HG03457 (cell line): ENCODE measurements at regions not wholly inside any gene's neighbourhood (a gene's known extent, or its start where the extent isn't known, plus 50 kb on each side); places are given as distances from the start of the nearest gene placed in this dataset.

Experiments
- ATAC-seq: cut with Tn5 transposase; IDR thresholded peaks from one replicate; pipeline ENCODE4 v1.9.1; 2021; ENCODE audit warnings: moderate number of reproducible peaks; ENCODE audit not compliant: unreplicated experiment

DNA sequence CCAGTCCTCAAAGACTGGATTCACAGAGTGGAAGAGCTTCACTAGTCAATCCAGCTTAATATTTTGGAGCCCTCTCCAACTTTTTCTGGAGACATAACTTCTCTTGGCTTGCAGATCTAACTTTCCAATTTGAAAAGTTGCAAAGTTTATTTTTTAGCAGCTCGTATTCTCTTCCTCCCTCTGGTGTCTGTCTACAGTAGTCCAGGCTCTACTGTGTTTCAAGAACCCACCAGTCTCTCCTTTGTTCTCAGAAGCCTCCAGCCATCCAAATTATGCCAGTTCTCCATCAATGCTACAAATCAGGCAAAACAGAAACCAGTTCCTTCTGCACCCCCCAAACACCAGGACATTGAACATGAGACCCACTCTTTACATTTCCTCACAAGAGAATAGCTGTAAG, 376.1 kb upstream of the OPRM1 start:
- ATAC-seq = no peak

- no peak for ATAC-seq
These were observed 393.7 kb upstream of the OPRM1 start for GRCh38 chr6:153645326-153645725.

DNA sequence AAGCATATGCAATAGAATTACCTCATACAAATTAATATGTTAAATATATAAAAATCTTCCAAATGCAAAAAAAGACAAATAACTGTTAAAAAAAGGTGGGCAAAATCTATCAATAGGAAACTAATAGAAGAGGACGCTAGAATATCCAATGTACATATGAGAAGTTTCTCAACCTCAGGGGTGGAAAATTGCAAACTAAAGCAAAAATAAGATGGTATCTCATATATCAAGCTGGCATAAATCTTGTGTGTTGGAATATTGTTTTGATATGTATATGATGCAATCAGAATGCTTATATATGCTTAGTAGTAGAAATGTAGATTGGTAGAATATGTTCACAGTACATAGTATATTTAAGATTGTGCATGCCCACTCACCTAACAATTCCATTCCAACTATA, 395.0 kb upstream of the OPRM1 start:
- ATAC-seq = no peak

- ATAC-seq = no peak
These were observed 404.6 kb upstream of the OPRM1 start for GRCh38 chr6:153634416-153634815.

GRCh38 chr6:153625089-153625488, 414.0 kb upstream of the OPRM1 start:
- no peak for ATAC-seq

- no peak for ATAC-seq
These were observed 414.5 kb upstream of the OPRM1 start for GRCh38 chr6:153624528-153624927.

- no peak for ATAC-seq
These were observed 415.5 kb upstream of the OPRM1 start for GRCh38 chr6:153623496-153623895.

GRCh38 chr6:153621491-153621890, 417.5 kb upstream of the OPRM1 start:
- ATAC-seq = no peak

DNA sequence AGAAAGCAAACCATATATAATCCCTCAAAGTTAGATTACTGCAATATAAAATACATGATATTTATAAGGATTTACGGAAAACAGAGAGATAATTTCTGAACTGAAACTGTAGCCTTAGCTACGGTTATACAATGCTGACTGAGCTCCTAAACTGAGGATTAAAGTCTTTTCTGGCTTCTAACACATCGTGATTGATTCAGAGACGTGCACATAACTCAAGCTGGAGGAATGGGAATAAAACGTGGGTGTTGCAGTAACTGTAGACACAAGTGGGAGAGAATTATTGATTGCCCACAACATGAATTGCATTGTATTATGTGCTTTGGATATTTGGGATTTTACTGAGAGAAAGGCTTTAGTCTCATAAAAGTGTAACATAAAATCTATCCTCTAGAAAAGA, 418.0 kb upstream of the OPRM1 start:
- ATAC-seq = no peak

- ATAC-seq = no peak
These were observed 420.4 kb upstream of the OPRM1 start for GRCh38 chr6:153618371-153619322.

GRCh38 chr6:153616506-153616905, 422.5 kb upstream of the OPRM1 start:
- no peak for ATAC-seq

DNA sequence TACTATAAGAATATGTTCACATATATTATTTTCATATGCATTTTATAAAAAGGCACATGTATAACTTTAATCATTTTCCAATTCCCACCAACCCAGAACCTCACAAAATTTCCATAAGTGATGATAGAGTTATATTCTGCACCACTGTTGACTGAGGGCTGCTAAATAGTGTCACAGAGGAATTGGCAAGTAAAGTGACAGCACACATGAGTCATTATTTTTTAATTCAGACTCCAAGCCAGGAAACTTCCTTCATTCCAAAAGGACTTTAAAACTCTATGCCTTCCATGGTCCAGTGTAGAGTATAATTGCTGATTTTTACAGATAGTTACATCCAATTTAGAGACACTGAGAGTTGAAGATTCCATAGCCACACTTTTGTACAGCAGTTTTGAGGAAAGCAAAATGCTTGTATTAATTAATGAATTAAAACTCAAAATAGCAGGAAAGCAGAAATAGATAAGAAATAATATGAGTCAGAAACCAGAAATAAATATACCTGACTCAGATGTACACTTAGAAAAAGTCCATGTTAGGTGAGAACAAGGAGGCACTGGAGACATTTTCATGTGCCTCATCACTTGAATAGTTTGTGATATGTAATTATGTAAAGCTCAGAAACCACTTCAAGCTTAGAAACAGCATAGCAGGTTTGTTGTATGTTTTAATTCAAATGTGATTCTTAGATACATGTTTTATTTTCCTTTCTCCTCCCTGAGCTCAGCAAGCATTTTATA, 425.2 kb upstream of the OPRM1 start:
- ATAC-seq = no peak

DNA sequence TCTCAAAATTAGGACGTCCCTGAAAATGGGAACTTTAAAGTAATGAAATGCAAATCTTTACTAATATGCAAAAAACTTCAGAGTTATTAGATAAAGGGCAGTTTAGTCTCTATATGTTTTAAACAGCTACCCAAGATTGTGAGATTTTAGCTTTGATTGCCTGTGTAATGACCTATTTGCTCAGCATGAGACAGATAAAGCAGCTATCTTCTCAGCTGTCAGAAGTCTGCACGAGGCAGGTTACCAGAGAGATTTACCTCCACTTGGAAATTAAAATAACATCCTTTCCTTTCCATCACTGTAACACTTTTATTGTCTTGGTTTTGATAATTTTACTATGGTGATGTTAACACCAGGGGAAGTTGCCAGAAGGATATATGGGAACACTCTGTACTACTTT, 436.6 kb upstream of the OPRM1 start:
- no peak for ATAC-seq

- ATAC-seq = no peak
These were observed 439.1 kb upstream of the OPRM1 start for GRCh38 chr6:153599901-153600300.

DNA sequence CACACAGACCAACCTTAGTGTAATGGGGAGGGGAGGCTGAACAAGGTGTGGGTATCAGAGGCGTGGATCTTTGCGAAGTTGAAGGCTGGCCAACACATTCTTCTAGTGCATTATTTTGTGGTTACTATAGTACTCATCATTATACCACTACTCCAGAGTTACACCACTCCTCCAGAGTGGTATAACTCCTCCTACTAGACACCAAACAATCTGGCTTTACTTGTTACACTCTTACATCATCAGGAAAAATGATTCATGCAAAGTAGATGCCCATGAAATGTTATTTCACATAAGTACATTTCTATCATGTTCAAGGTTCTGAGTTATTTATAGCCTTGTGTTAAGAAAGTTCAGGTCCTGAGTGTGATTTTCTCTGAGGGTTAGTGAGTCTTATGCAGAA, 443.1 kb upstream of the OPRM1 start:
- no peak for ATAC-seq

DNA sequence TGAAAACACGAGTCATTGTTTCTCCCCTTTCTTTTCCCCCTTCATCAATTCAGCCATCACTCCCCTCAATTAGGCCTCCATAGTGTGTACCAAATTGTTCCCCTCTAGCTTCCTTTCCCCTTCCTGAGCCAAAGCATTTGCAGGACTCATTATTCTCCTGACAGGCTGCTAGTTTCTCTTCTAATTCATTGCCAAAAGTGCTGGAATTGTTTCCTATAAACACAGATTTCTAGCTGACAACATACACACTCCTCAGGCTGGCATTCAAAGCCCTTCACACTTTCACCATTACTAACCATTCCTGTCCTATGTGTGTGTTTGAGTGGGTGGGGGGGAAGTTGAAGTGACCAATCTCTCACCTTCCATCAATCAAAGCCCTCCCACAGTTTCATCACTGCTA, 444.2 kb upstream of the OPRM1 start:
- no peak for ATAC-seq

DNA sequence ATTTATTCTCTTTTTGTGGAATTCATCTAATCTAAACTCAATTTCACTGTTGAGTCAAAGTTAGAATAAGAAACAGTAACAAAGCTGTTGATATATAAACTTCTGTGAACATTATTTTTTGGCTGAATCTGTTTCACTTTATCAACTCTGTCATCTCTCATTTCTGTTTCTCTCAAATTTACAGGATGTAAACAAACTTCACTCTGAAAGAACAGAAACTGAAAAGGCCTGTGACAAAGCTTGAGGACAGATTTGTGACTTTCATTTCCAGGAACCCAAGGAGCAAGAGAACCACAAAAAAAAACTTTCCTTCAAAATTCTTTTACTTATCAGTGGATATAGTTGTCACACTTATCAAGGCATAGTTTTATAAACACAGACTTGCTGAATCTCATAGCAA, 447.9 kb upstream of the OPRM1 start:
- no peak for ATAC-seq

- ATAC-seq = no peak
These were observed 448.6 kb upstream of the OPRM1 start for GRCh38 chr6:153590411-153590810.

DNA sequence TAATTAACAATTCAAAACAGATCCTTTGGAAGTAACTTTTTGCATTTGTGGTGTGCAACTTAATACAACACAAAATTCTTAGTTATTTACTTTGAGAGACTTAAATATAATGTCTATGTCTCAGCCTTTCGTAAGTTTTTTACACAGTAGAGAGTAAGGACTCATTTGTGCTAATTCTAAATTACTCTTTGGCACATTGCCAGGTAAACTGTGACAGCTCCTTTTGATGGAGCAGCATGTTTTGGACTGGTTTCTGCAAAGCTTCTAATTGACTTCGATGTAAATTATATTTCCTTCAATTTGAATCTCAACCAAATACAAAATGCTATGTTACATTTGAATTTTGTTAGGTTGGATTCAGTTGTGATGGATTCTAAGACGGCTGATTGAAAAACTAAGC, 450.7 kb upstream of the OPRM1 start:
- ATAC-seq = no peak

GRCh38 chr6:153583685-153584084, 452.6 kb upstream of the RGS17 start:
- no peak for ATAC-seq

GRCh38 chr6:153580776-153581175, 449.7 kb upstream of the RGS17 start:
- ATAC-seq = no peak

DNA sequence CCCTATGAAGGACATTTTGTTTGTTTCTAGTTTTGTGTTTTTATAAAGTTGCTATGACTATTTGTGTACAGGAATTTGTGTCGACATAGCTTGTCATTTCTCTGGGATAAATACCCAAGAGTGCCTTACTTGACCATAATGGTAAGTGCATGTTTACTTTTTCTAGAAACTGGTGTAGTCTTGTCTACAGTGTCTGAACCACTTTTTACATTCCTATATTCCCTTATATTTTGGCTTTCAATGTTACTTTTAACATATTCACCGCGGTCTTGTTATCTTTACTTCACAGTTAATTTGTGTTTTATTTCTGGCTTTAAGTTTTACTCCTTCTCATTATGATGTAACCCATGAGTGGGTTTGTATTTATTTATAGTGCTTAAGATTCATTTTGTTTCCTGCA, 444.4 kb upstream of the RGS17 start:
- no peak for ATAC-seq
